GM12891 (cell line): ENCODE measurements at regions not wholly inside any gene's neighbourhood (a gene's known extent, or its start where the extent isn't known, plus 50 kb on each side); places are given as distances from the start of the nearest gene placed in this dataset.

Source experiments
- POLR2A ChIP-seq: IDR thresholded peaks from 2 replicates; pipeline ENCODE4 v1.6.1; 2011; ENCODE audit warnings: low read depth, low read length, control low read depth
- POLR2AphosphoS5 ChIP-seq: IDR thresholded peaks from 2 replicates; pipeline ENCODE4 v1.6.1; 2011; ENCODE audit warnings: low read depth, low read length, control low read depth
- SPI1 ChIP-seq: IDR thresholded peaks from 2 replicates; pipeline ENCODE4 v1.6.1; 2011; ENCODE audit warnings: low read depth, low read length, control low read depth
- TAF1 ChIP-seq: IDR thresholded peaks from 2 replicates; pipeline ENCODE4 v1.6.1; 2011; ENCODE audit warnings: low read depth, low read length, control low read depth

GRCh38 chr21:27269644-27270043 lies 302.8 kb upstream of the ADAMTS5 start:
- TF ChIP-seq POLR2AphosphoS5: no peak
- TF ChIP-seq POLR2A: no peak
- TF ChIP-seq TAF1: no peak
- no peak for TF ChIP-seq SPI1
